Thymus (tissue), 11 donors: ENCODE measurements at regions not wholly inside any gene's neighbourhood (a gene's known extent, or its start where the extent isn't known, plus 50 kb on each side); places are given as distances from the start of the nearest gene placed in this dataset.

Experiments
- DNase-seq, 9 donors: peaks; one replicate each; pipeline ENCODE4 v3.0.0-alpha.2; 2013; ENCODE audit warnings: low spot score in 9 of 9, low read depth in 6 of 9, missing footprints in 1 of 9
- H3K27ac ChIP-seq, 2 donors: one replicate each; pipeline ENCODE4 v1.5.1; 2013; ENCODE audit warnings: control low read depth in 1 of 2, low read depth in 1 of 2, low read length in 1 of 2, mild to moderate bottlenecking in 1 of 2, moderate library complexity in 1 of 2
- H3K27me3 ChIP-seq, 2 donors: one replicate each; pipeline ENCODE4 v1.5.1; 2013; ENCODE audit warnings: low read length in 1 of 2; ENCODE audit not compliant: control insufficient read depth in 2 of 2, insufficient read depth in 1 of 2
- H3K36me3 ChIP-seq, 2 donors: one replicate each; pipeline ENCODE4 v1.5.1; 2013; ENCODE audit warnings: low read length in 1 of 2, mild to moderate bottlenecking in 1 of 2, moderate library complexity in 1 of 2; ENCODE audit not compliant: control insufficient read depth in 2 of 2, insufficient read depth in 2 of 2
- H3K4me1 ChIP-seq, 2 donors: one replicate each; pipeline ENCODE4 v1.5.1; 2013; ENCODE audit warnings: low read length in 2 of 2; ENCODE audit not compliant: control insufficient read depth in 2 of 2, insufficient read depth in 2 of 2
- H3K4me3 ChIP-seq, 2 donors: one replicate each; pipeline ENCODE4 v1.5.1; 2013; ENCODE audit warnings: low read length in 2 of 2, control low read depth in 1 of 2, mild to moderate bottlenecking in 1 of 2
- H3K9me3 ChIP-seq, 2 donors: one replicate each; pipeline ENCODE4 v1.5.1; 2013; ENCODE audit warnings: low read length in 1 of 2, mild to moderate bottlenecking in 1 of 2; ENCODE audit not compliant: control insufficient read depth in 2 of 2, insufficient read depth in 1 of 2
- WGBS: extraction: QIAGEN DNeasy Blood & Tissue Kit; methylation state at CpG from one replicate; pipeline ENCODE4 v1.1.7; 2013; 5-methylcytosine and 5-hydroxymethylcytosine counted together
- donor health status: healthy.

GRCh38 chr7:28299556-28299955 lies 112.8 kb upstream of the CREB5 start:
- Histone ChIP-seq H3K27ac (no peak overlapping the region), H3K4me1 (no peaks in the 10 kb centered on the region), H3K27me3 (no peaks in the 10 kb centered on the region), H3K4me3 (no peak overlapping the region), H3K9me3 (no peaks in the 10 kb centered on the region), H3K36me3 (no peaks in the 10 kb centered on the region)
- no peak for DNase-seq
- 98% methylated on average over 1 of the region's 1 CpG for WGBS

DNA sequence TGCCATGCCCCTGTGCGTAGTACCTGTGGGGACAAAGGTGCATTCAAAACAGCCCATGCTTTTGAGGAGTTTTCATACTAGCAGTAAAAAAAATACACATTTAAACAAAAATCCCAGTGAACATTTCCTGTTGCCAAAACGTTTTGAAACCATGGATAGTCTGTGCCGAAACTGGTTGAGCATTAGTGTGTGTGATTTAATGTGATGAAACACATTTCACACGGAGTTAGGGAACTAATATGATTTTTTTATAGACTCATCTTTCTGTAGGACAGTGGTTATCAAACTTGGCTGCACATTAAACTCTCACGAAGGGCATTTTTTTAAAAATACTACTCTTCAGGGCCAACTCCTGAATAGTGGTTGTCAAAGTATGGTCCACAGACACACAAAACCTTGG lies 111.8 kb upstream of the CREB5 start:
- Histone ChIP-seq H3K27me3 (no peaks in the 10 kb centered on the region), H3K9me3 (no peaks in the 10 kb centered on the region), H3K4me1 (no peaks in the 10 kb centered on the region), H3K27ac (no peak overlapping the region), H3K4me3 (no peak overlapping the region), H3K36me3 (no peaks in the 10 kb centered on the region)
- WGBS: 82% methylated on average over 5 of the region's 5 CpGs
- DNase-seq: no peak

- DNase-seq: no peak
- Histone ChIP-seq H3K27me3 (no peaks in the 10 kb centered on the region), H3K4me1 (no peaks in the 10 kb centered on the region), H3K36me3 (no peaks in the 10 kb centered on the region), H3K4me3 (no peak overlapping the region), H3K27ac (no peak overlapping the region), H3K9me3 (no peaks in the 10 kb centered on the region)
- 93% methylated on average over 5 of the region's 5 CpGs for WGBS
Measured at GRCh38 chr7:28301148-28301641, 111.1 kb upstream of the CREB5 start.

DNA sequence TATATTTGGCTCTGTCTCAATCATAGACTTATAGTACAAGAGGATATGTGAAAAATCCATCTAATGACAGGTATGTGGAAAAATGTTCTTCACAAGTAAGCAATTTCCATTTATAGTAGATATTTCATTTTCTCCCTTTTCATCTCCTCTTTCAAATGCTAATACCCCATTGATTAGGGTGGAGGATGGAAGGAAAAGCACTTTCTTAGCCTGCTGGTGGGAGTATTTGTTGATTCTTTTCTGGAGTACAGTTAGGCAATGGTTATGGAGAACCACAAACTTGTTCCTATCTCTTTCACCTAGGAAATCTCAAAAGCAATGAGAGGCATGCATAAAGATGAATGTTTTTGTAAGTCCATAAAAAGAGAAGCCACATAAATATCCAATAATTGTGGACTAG lies 108.0 kb upstream of the CREB5 start:
- Histone ChIP-seq H3K27me3 (no peaks in the 10 kb centered on the region), H3K36me3 (no peaks in the 10 kb centered on the region), H3K27ac (no peak overlapping the region), H3K4me1 (no peaks in the 10 kb centered on the region), H3K4me3 (no peak overlapping the region), H3K9me3 (no peaks in the 10 kb centered on the region)
- DNase-seq: no peak

DNA sequence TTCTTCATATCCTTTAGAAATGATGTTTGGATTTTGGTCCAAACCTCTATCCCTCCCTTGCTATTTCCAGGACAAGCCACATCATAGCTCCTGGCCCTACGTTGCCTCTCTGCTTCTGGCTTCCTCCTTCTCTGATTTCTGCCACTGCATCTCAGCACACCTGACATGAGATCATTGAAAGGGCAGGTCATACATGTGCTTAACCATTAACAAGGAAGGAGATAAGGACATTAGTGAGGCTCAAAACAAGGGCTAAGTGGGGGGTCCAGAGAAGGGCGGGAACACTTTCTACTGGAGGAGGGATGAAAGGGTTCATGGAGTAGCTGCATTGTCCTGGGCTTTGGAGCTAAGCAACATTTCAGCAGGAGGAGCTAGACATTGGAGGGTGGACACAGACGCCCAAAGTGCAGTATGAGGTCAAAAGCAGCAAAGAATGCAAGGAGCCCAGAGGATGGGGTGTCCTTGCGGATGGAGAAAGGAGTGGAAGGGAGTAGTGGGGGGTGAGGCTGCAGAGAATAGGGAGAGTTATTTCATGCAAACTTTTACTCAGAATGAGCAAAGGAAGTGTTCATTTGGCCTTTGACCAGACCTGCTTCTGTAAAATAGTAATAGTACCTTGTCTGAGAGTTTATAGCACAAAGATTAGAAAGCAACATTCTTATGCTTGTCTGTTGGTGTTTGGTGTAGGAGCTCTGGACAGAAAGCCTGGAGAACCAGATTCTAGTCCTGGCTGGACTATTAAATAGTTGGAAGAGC lies 102.4 kb upstream of the CREB5 start:
- Histone ChIP-seq H3K36me3 (no peaks in the 10 kb centered on the region), H3K4me3 (no peak overlapping the region), H3K4me1 (no peaks in the 10 kb centered on the region), H3K27me3 (peaks cover 2 to 11% of the 10 kb centered on the region in 2 donors), H3K9me3 (no peaks in the 10 kb centered on the region), H3K27ac (no peak overlapping the region)
- WGBS: 69% methylated on average over 4 of the region's 4 CpGs
- DNase-seq: no peak

- Histone ChIP-seq H3K4me3 (no peak overlapping the region), H3K27me3 (peaks cover 2 to 16% of the 10 kb centered on the region in 2 donors), H3K9me3 (peaks cover 0 to under 1% of the 10 kb centered on the region in 2 donors), H3K4me1 (no peaks in the 10 kb centered on the region), H3K27ac (no peak overlapping the region), H3K36me3 (no peaks in the 10 kb centered on the region)
- no peak for DNase-seq
- WGBS: 97% methylated on average over 6 of the region's 6 CpGs
Measured at GRCh38 chr7:28310460-28310848, 101.9 kb upstream of the CREB5 start.

DNA sequence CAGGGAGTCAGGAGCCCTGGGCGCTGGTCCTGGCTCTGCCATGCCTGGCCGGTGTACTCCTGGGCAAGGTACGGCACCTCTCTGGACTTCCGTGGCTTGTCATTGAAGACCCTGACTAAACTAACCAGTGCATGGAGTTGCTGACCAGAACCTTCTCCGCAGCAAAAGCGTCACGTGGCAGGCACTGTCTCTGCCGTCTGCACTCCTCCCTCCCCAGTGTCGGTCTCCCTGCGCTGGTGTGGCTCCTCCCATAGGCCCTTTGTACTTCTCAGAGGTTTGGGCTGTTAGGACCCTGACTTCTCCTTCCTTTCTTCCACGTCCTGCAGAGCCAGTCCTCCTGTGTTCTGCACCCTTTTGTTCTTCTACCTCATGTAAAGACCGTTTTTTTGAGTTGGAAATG lies 100.6 kb upstream of the CREB5 start:
- Histone ChIP-seq H3K36me3 (no peaks in the 10 kb centered on the region), H3K9me3 (peaks cover 0 to 7% of the 10 kb centered on the region in 2 donors), H3K27me3 (peaks cover 2 to 28% of the 10 kb centered on the region in 2 donors), H3K4me1 (no peaks in the 10 kb centered on the region), H3K4me3 (no peak overlapping the region), H3K27ac (no peak overlapping the region)
- 88% methylated on average over 12 of the region's 12 CpGs for WGBS
- DNase-seq: no peak

DNA sequence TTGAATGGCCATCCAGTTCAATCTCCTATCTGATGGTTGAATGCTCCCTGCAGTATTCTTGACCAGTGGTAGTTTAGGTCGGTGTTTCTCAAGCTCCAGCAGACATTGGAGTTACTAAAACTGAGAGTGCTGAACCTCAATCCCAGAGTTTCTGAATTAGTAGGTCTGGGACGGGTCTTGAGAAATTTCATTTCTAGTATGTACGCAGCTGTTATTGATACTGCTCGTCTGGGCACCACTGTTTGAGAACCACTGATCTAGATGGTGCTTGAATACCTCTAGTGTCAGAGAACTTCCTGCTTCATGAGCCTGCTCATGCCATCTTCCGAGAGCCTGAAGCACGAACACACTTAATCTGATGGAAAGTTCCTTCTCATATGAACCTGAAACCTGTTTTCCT lies 99.4 kb upstream of the CREB5 start:
- Histone ChIP-seq H3K27me3 (peaks cover 2 to 29% of the 10 kb centered on the region in 2 donors), H3K36me3 (no peaks in the 10 kb centered on the region), H3K4me1 (no peaks in the 10 kb centered on the region), H3K4me3 (no peak overlapping the region), H3K9me3 (peaks cover 0 to 7% of the 10 kb centered on the region in 2 donors), H3K27ac (no peak overlapping the region)
- DNase-seq: no peak
- WGBS: 94% methylated on average over 6 of the region's 6 CpGs

- Histone ChIP-seq H3K4me3 (no peak overlapping the region), H3K9me3 (peaks cover 0 to 7% of the 10 kb centered on the region in 2 donors), H3K27ac (no peak overlapping the region), H3K36me3 (no peaks in the 10 kb centered on the region), H3K27me3 (peaks cover 2 to 29% of the 10 kb centered on the region in 2 donors), H3K4me1 (no peaks in the 10 kb centered on the region)
- no peak for DNase-seq
- WGBS: 64% methylated on average over 3 of the region's 3 CpGs
Measured at GRCh38 chr7:28314841-28315240, 97.5 kb upstream of the CREB5 start.
